Activated CD8-positive, alpha-beta memory T cell treated with anti-CD3 and anti-CD28 coated beads for 24 hours (primary cell): ENCODE measurements at regions not wholly inside any gene's neighbourhood (a gene's known extent, or its start where the extent isn't known, plus 50 kb on each side); places are given as distances from the start of the nearest gene placed in this dataset.
"Not testable (repeated sequence)": the region's sequence is repeated elsewhere in the genome, so short reads cannot be mapped to it uniquely, and the experiment has no call there.

Experiments
- DNase-seq: peaks from one replicate; pipeline ENCODE4 v3.0.0-alpha.2; 2020

- no peak for DNase-seq
Measured at GRCh38 chr13:30058429-30058828, 208.0 kb upstream of the UBL3 start.

DNA sequence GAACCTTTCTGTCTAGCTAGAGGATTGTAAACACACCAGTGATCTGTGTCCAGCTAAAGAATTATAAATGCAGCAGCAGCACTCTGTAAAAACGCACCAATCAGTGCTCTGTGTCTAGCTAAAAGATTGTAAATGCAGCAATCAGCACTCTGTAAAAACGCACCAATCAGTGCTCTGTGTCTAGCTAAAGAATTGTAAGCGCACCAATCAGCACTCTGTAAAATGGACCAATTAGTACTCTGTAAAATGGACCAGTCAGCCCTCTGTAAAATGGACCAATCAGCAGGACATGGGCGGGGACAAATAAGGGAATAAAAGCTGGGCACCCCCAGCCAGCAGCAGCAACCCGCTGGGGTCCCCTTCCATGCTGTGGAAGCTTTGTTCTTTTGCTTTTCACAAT lies 204.1 kb upstream of the UBL3 start:
- DNase-seq, result not testable (repeated sequence)

- no peak for DNase-seq
Measured at GRCh38 chr13:30053939-30054338, 203.5 kb upstream of the UBL3 start.

- no peak for DNase-seq
Measured at GRCh38 chr13:30052120-30052519, 201.7 kb upstream of the UBL3 start.

DNA sequence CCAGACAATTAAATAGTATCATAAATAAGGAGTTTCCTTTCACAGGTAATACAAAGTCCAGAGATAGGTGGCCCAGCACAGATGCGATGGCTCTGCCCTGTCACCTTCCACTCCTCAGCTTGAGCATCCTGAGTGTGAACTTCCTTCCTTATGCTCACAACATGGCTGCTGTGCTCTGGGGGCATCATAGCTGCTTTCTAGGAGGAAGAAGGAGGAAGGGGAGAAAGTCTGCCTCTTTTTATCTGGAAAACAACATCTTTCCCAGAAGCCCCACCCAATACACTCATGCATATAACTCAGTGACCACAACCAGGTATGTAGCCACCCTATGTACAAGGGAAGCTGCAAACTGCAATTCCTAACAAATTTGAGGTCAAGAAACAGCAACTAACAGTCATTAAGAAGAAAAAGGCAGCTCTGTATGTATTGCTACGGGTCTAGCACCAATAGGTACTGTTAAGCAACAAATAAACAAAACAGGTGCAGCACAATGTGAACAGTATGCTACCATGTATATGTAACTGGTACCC lies 201.2 kb upstream of the UBL3 start:
- DNase-seq, result no peak

GRCh38 chr13:30049692-30050091 lies 199.3 kb upstream of the UBL3 start:
- DNase-seq, result no peak

GRCh38 chr13:30047154-30047874 lies 196.9 kb upstream of the UBL3 start:
- no peak for DNase-seq

- DNase-seq, result no peak
Measured at GRCh38 chr13:30045916-30046704, 195.7 kb upstream of the UBL3 start.

GRCh38 chr13:30044932-30045331 lies 194.5 kb upstream of the UBL3 start:
- DNase-seq, result no peak

DNA sequence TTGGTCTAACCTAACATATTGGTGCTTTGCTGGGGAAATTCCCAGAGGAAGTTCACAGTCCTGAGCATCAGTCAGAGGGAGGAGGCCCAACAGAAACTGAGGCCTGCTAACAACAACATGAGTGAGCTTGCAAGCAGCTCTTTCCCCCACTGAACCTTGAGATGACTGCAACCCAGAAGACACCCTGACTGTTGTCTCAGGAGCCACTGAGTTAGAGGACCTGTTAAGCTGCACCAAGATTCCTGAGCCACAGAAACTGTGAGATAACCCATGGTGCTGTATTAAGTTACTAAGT lies 193.2 kb upstream of the UBL3 start:
- no peak for DNase-seq

DNA sequence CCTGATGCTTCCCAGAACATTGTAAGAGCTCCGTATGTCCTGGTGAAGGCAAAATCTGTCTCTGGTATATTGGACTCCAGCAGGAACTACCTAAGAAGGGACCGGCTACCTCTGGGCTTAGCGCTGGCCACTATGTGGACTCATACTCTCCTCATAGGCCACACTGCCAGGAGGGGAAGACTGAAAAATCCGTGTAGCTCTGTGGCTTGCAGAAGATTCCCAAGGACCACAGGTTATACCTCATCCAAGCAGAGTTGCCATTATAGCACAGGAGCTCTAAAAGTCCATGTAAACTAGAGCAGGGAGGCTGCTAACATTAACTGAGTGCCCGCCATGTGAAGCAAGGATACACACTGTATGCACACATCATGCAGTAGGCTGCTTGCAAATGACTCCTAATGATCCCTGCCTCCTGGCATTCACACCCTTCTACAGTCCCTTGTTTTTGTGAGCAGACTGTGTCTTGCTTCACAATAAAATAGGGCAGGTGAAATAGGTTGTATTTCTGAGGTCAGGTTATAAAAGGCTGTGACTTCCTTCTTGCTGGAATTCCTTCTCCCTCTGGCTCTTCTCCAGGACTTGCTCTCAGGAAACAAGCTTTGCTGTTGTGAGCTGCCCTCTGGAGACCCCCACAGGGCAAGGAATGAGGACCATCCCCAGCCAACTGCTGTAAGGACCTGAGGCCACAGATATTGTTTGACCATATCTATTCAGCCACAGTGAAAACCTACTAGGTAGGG lies 192.6 kb upstream of the UBL3 start:
- no peak for DNase-seq

GRCh38 chr13:30042272-30042671 lies 191.9 kb upstream of the UBL3 start:
- DNase-seq, result no peak

- DNase-seq, result no peak
Measured at GRCh38 chr13:30039511-30039911, 189.1 kb upstream of the UBL3 start.

- DNase-seq, result no peak
Measured at GRCh38 chr13:30038884-30039283, 188.5 kb upstream of the UBL3 start.

- no peak for DNase-seq
Measured at GRCh38 chr13:30037766-30038165, 187.3 kb upstream of the UBL3 start.

GRCh38 chr13:30037306-30037705 lies 186.9 kb upstream of the UBL3 start:
- no peak for DNase-seq

DNA sequence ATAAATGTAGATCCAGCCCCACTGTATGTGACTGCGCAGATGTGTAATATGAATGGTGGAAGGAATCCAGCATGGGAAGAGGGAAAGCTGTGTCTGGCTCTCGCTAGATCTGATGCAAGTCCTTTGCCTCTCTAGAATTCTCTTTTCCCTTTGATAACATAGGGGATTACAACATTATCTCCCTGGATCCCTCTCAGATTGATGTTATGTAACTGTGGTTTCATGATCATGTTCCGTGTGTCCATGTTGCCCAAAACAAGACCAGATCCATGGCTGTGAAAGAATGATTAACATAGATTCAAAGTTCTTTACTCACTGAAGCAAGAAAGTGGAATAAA lies 184.0 kb upstream of the UBL3 start:
- DNase-seq, result no peak

GRCh38 chr13:30033681-30034457 lies 183.5 kb upstream of the UBL3 start:
- no peak for DNase-seq

- DNase-seq, result no peak
Measured at GRCh38 chr13:30032263-30032662, 181.8 kb upstream of the UBL3 start.

DNA sequence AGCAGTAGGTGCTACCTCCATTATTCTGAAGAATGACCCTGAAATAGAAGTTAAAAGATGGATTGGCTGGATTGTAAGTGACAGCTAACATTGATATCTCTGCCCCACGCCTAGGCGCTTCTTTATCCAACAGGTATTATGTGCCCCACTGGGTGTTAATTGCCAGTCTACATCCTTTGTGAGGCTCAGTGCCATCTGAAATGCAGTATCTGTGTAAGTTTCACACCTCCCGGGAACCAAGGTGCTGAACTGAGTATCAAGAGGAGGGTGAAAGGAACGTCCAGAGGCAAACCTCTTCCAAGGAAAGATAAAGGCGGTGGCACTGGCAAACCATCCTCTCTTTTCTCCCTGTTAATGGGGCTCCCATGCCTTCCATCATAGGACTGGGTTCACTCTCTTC lies 181.1 kb upstream of the UBL3 start:
- DNase-seq, result no peak

DNA sequence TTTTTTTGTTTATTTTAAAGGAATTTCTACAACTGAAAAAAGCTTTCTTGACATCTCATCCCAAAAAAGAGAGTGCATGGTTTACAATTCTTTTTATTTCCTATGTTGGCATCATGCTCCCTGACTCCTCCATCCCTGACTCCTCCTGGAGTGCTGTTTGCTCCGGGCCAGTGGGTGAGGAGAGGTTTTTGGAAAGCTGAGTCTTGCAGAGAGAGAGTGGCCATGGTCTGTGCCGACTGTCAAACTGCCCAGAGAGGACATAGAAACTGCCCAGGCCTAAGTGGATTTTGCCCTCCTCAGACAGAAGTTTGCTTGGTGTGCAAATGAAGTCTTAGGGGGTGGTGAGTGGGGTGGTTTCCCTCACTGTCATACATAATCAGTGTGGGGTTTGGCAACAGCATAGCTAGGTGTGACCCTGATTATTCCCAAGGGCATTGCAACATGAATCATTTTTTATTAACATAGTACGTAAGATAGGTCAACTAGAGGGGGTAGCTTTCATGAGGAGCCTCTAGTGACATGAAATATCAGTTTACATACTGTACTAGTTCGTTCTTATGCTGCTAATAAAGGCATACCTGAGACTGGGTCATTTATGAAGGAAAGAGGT lies 179.8 kb upstream of the UBL3 start:
- DNase-seq, result no peak

DNA sequence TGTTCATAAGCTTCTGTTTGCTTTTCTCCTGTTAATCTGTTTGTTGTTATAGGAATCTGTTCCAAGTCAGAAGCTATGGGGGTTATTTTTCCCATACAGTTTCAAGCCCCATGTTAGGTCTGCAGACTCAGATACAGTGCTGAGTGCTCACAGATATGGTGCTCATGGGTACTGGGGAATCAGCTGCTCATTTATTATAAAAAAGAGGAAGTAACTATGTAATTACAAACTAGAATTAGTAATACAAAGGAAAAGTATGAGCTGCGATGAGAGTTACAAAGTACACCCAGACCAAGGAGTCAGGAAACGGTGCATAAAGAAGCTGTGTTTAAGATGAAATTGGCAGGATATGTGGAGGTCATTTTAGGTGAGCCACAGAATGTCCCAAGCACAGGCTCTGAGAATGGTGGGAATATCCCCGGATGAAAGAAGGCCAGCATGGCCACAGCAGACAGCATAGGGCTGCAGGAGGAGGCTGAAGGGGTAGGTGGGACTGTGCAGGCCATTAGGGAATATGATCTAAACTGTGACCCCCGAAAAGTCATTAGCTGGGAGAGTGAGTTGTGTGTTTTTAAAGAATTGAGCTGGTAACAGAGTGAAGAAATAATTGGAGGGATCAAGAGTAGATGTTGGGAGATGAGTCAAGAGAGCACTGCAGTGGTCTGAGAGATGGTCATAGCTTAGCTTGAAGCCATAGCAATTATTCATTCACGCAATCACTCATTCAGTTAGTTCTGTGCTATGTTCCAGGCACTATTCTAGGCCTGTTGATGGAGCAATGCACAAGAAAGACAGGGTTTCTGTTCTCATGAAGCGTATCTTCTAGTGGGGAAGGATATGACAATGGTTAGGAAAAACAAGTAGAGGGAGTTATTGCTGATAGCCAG lies 177.4 kb upstream of the UBL3 start:
- DNase-seq, result no peak
